Endothelial cell of umbilical vein (primary cell): ENCODE measurements at regions not wholly inside any gene's neighbourhood (a gene's known extent, or its start where the extent isn't known, plus 50 kb on each side); places are given as distances from the start of the nearest gene placed in this dataset.

ENCODE experiments used
- BruUV-seq: library from RNA; stranded (reverse); fragments of 400-500 nt; replicated peaks from 2 replicates; lab custom pipeline; 2021; lab: Mats Ljungman, UMichigan
- CTCF ChIA-PET: fragments of 300-600, 350-600 bp; sonication (Branson Sonifier 250); formaldehyde crosslinking; loops from one replicate; lab custom pipeline; 2021; ENCODE audit warnings: antibody characterized with exemption, inconsistent platforms; lab: Charles Lee
- POLR2A ChIA-PET: fragments of 300-600, 350-600 bp; sonication (Branson Sonifier 250); formaldehyde crosslinking; loops from one replicate; lab custom pipeline; 2021; ENCODE audit warnings: antibody characterized with exemption, inconsistent platforms; lab: Charles Lee
- DNase-seq: peaks from one replicate; pipeline ENCODE4 v3.0.0-alpha.2; 2011; ENCODE audit warnings: low read depth, low spot score
- FAIRE-seq: peaks from 2 replicates; lab custom pipeline; 2011; peaks lifted over from hg19 to GRCh38; lab: Jason Lieb, UNC
- H2AFZ ChIP-seq: 2 replicates; pipeline ENCODE4 v1.6.0; 2012; ENCODE audit warnings: low read depth, low read length, control low read depth, inconsistent platforms
- H3K27ac ChIP-seq: 2 replicates; pipeline ENCODE4 v1.5.1; 2011; ENCODE audit warnings: low read depth, mild to moderate bottlenecking, control low read depth, low read length, moderate library complexity; ENCODE audit not compliant: insufficient read depth
- H3K27me3 ChIP-seq, 2 experiments: 2 replicates each; pipeline versions ENCODE4 v1.6.0 to v1.6.1; 2011; ENCODE audit warnings: low read length in 2 of 2, mixed read lengths in 1 of 2; ENCODE audit not compliant: control insufficient read depth in 2 of 2, insufficient read depth in 2 of 2
- H3K36me3 ChIP-seq, 2 experiments: 2 replicates in 1 of 2; 3 replicates in 1 of 2; pipeline ENCODE4 v1.5.1; 2011; ENCODE audit warnings: low read length in 2 of 2, mild to moderate bottlenecking in 1 of 2, moderate library complexity in 1 of 2; ENCODE audit not compliant: control insufficient read depth in 2 of 2, insufficient read depth in 2 of 2; ENCODE audit errors: extremely low read depth in 1 of 2
- H3K4me1 ChIP-seq: 3 replicates; pipeline ENCODE4 v1.5.1; 2011; ENCODE audit warnings: mild to moderate bottlenecking, low read length; ENCODE audit not compliant: control insufficient read depth, insufficient read depth; ENCODE audit errors: extremely low read depth
- H3K4me2 ChIP-seq: 2 replicates; pipeline ENCODE4 v1.6.1; 2011; ENCODE audit warnings: low read length, control low read depth, mixed read lengths; ENCODE audit not compliant: insufficient read depth
- H3K4me3 ChIP-seq, 3 experiments: fragments of 200-600 bp in 1 of 3; sonication (generic), shearing (Covaris generic) in 1 of 3; replicated peaks in 1 of 3; 2 replicates each; pipeline ENCODE4 v1.5.1; 2011 to 2016; ENCODE audit warnings: control low read depth in 3 of 3, low read length in 3 of 3, mild to moderate bottlenecking in 2 of 3, inconsistent platforms in 1 of 3, low read depth in 1 of 3, moderate library complexity in 1 of 3; ENCODE audit not compliant: insufficient read depth in 1 of 3
- H3K79me2 ChIP-seq: 2 replicates; pipeline ENCODE4 v1.6.0; 2012; ENCODE audit warnings: low read length, inconsistent platforms; ENCODE audit not compliant: control insufficient read depth, insufficient read depth
- H3K9ac ChIP-seq: replicated peaks from 2 replicates; pipeline ENCODE3; 2011; ENCODE audit warnings: low read length, control low read depth; ENCODE audit not compliant: insufficient read depth; ENCODE audit errors: extremely low read depth
- H3K9me1 ChIP-seq: replicated peaks from 3 replicates; pipeline ENCODE4 v1.6.0; 2011; ENCODE audit warnings: mild to moderate bottlenecking, low read length; ENCODE audit not compliant: control insufficient read depth, insufficient read depth; ENCODE audit errors: extremely low read depth
- H3K9me3 ChIP-seq: replicated peaks from 2 replicates; pipeline ENCODE4 v1.5.1; 2012; ENCODE audit warnings: low read length, inconsistent platforms; ENCODE audit not compliant: control insufficient read depth, insufficient read depth
- H4K20me1 ChIP-seq: replicated peaks from 2 replicates; pipeline ENCODE3; 2011; ENCODE audit warnings: mild to moderate bottlenecking, low read length; ENCODE audit not compliant: control insufficient read depth, insufficient read depth; ENCODE audit errors: extremely low read depth
- EZH2 ChIP-seq: IDR thresholded peaks from 2 replicates; pipeline ENCODE4 v1.6.1; 2012; ENCODE audit warnings: borderline replicate concordance, low read depth, mild to moderate bottlenecking, moderate library complexity, low read length, inconsistent platforms; ENCODE audit not compliant: severe bottlenecking
- FOS ChIP-seq: IDR thresholded peaks from 2 replicates; pipeline ENCODE4 v1.6.1; 2011; ENCODE audit warnings: mild to moderate bottlenecking, low read length, moderate library complexity, borderline replicate concordance; ENCODE audit not compliant: insufficient read depth
- GATA2 ChIP-seq: IDR thresholded peaks from 2 replicates; pipeline ENCODE4 v1.7.0; 2011; ENCODE audit warnings: low read depth, mild to moderate bottlenecking, moderate library complexity, mixed read lengths, low read length; ENCODE audit not compliant: insufficient read length, insufficient read depth
- JUN ChIP-seq: IDR thresholded peaks from 2 replicates; pipeline ENCODE4 v1.6.1; 2011; ENCODE audit warnings: borderline replicate concordance, low read depth; ENCODE audit not compliant: insufficient read length, insufficient read depth
- MYC ChIP-seq: IDR thresholded peaks from one replicate; pipeline ENCODE4 v1.6.1; 2011; ENCODE audit warnings: mild to moderate bottlenecking, low read depth, low read length
- POLR2A ChIP-seq: IDR thresholded peaks from 2 replicates; pipeline ENCODE4 v1.6.1; 2012; ENCODE audit warnings: low read depth, mild to moderate bottlenecking, control low read depth, low read length
- dilution Hi-C: fragments of 300-500 bp; cut with MboI; formaldehyde crosslinking; loops from one replicate; pipeline ENCODE4 v1.15.0; 2019; ENCODE audit warnings: low sequenced_read_pairs; ENCODE audit not compliant: extremely low pct_ligation_motif_present
- intact Hi-C: fragments of 100-400 bp; cut with micrococcal nuclease; formaldehyde crosslinking; loops from one replicate; pipeline ENCODE4 v1.10.0; 2022
- TF ChIP-seq, protein P1 (sequence below), 2 donors: IDR thresholded peaks; 1 replicate in 1 of 2; 2 replicates in 1 of 2; pipeline ENCODE4 v1.5.1; 2011; ENCODE audit warnings: low read length in 2 of 2, mild to moderate bottlenecking in 2 of 2, moderate library complexity in 2 of 2, control low read depth in 1 of 2, inconsistent platforms in 1 of 2, low read depth in 1 of 2; ENCODE audit not compliant: insufficient read depth in 1 of 2; ENCODE audit errors: extremely low read depth in 1 of 2

DNA sequence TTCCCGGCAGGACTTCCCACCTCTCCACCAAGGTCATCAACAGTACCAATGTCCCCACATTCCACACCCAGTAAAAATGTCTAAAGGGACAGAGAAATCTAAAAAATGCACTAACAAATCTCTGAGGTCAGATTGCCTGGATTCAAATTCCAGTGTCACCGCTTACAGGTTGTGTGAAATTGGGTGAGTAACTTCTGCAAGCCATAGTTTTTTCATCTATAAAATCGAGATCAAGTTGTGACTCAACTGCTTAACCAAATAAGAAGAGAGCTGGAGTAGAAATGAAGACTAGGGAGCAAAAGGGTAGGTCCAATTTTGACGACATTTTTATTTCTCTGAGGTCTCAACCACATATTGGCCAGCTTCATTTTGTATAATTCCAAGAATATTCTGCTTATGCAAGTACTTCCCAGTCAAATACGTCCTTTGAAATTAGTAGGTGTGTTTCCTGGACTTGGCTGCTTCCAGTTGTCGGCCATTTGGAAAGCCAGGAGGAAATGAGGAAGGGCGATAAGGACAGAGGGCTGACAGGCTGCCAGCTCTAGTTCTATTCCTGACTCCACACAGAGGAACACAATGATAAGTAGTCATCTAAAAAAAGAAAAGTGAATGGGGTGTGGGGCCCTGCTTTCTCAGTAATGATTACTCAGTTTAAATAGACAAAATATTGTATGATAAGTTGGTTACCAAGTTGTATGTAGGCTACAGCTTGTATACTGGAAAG lies 57.7 kb upstream of the ZC3H11B start:
- FAIRE-seq (no peak), DNase-seq (no peak)
- no peak overlapping the region for H3K9ac ChIP-seq
- intact Hi-C loops (no loop called here), dilution Hi-C loops (no loop called here)
- H3K4me2 ChIP-seq: no peak overlapping the region
- BruUV-seq: no TSS peak
- H3K79me2 ChIP-seq: no peaks in the 10 kb centered on the region
- no peaks in the 10 kb centered on the region for H3K9me3 ChIP-seq
- H3K27ac ChIP-seq: no peak overlapping the region
- H3K4me1 ChIP-seq: no peaks in the 10 kb centered on the region
- no peaks in the 10 kb centered on the region for H3K36me3 ChIP-seq
- no peak for TF ChIP-seq GATA2
- TF ChIP-seq JUN: no peak
- TF ChIP-seq, protein P1, sequence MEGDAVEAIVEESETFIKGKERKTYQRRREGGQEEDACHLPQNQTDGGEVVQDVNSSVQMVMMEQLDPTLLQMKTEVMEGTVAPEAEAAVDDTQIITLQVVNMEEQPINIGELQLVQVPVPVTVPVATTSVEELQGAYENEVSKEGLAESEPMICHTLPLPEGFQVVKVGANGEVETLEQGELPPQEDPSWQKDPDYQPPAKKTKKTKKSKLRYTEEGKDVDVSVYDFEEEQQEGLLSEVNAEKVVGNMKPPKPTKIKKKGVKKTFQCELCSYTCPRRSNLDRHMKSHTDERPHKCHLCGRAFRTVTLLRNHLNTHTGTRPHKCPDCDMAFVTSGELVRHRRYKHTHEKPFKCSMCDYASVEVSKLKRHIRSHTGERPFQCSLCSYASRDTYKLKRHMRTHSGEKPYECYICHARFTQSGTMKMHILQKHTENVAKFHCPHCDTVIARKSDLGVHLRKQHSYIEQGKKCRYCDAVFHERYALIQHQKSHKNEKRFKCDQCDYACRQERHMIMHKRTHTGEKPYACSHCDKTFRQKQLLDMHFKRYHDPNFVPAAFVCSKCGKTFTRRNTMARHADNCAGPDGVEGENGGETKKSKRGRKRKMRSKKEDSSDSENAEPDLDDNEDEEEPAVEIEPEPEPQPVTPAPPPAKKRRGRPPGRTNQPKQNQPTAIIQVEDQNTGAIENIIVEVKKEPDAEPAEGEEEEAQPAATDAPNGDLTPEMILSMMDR (IDR thresholded peaks at IDR 0.05; ENCODE audit: extremely low read depth in 1 of 2, insufficient read depth in 1 of 2, low read depth in 1 of 2, low read length in 2 of 2): no peak
- TF ChIP-seq MYC: no peak
- no peak for TF ChIP-seq FOS
- no peak for TF ChIP-seq EZH2
- TF ChIP-seq POLR2A: no peak
- no peak overlapping the region for H2AFZ ChIP-seq
- peaks cover 0 to 1% of the 10 kb centered on the region in 2 experiments for H3K27me3 ChIP-seq
- H3K4me3 ChIP-seq: no peak overlapping the region
- ChIA-PET CTCF (interaction anchor here (1.1 to 3.1 kb wide), 2 partner anchors 10 to 142 kb away, joined by 3 to 12 read pairs; no protein-coding TSS in a partner anchor), POLR2A (no interaction called here)
- H4K20me1 ChIP-seq: no peaks in the 10 kb centered on the region
- no peaks in the 10 kb centered on the region for H3K9me1 ChIP-seq
